AML-193 (cell line): ENCODE measurements at regions not wholly inside any gene's neighbourhood (a gene's known extent, or its start where the extent isn't known, plus 50 kb on each side); places are given as distances from the start of the nearest gene placed in this dataset.
"Not testable (repeated sequence)": the region's sequence is repeated elsewhere in the genome, so short reads cannot be mapped to it uniquely, and the experiment has no call there.

ENCODE experiments used
- DNase-seq, 2 experiments: peaks; one replicate each; lab custom pipeline; 2025; lab: John Stamatoyannopoulos, UW

GRCh38 chr2:234189786-234190300 lies 139.3 kb downstream of the SPP2 start:
- DNase-seq: no peak

- DNase-seq: no peak
Observed at GRCh38 chr2:234189230-234189629, 138.7 kb downstream of the SPP2 start.

GRCh38 chr2:234187646-234188174 lies 137.2 kb downstream of the SPP2 start:
- no peak for DNase-seq

DNA sequence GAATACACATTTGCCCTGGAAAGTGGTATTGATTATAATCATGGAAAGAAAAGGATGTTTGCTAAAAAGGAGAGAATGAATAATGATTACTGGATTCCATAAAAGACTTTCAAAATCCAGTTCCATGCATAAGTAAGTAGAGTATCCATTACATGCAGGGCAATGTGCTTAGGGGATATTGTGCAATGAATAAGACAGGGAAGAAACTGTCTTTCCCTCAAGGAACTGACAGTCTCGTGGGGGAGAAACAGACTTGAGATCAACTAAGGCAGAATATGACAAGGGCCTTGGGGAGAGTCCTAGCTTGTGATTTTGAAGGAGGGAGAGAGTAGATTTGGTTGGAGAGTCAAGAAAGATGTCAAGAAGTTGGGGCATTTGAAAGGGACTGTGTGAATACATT lies 130.6 kb downstream of the SPP2 start:
- DNase-seq: no peak

- DNase-seq: no peak
Observed at GRCh38 chr2:234179031-234179363, 128.5 kb downstream of the SPP2 start.

DNA sequence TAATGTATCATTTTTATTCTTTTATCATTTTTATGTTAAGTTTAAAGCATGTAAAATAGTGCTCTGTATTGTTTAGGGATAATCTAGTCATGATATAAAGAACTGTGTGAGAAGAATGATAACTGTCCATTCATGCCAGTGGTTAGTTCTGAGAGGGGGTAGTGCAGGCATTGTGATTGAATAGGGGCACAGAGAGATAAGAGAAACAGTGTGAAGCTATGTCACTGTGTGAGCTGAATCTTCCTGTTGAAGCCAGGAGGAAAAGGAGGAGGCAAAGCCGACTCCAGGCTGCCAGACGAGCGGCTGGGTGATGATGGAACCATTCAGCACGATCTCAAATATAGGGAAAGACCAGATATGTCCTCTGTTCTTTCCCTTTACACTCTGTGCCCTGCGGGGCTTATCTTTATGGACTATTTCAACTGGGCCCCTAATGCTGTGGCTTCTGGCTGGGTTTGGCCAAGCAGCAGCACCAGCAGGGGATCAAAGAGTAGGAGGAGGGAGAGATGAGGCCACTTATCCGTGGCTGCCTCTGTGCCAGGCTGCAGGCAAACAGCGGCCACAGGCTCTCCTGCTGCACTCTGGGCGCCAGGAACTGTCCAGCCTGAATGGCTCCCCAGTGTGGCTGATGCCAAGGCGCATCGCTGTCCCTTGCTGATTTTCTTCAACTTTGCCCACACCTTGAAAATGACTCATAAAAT lies 128.0 kb downstream of the SPP2 start:
- DNase-seq: no peak

GRCh38 chr2:234175649-234176048 lies 125.1 kb downstream of the SPP2 start:
- no peak for DNase-seq

DNA sequence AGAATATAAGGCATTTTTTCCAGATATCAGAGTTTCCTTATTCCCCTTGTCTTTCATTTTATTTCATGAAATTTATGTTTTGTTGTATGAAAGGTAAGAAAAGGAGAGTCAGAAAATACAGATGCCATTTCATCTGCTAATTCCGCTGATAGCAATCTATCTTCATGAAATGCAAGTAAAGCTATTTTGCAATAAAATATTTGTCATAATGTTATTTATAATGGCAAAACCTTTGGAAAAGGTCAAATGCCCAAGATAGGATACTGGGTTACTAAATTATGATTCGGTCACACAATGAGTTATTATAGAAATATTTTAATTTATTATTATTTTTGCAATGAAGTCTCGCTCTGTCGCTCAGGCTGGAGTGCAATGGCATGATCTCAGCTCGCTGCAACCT lies 124.2 kb downstream of the SPP2 start:
- no peak for DNase-seq

- DNase-seq: no peak
Observed at GRCh38 chr2:234172532-234172931, 122.0 kb downstream of the SPP2 start.

GRCh38 chr2:234172066-234172465 lies 121.6 kb downstream of the SPP2 start:
- no peak for DNase-seq

GRCh38 chr2:234171666-234172065 lies 121.2 kb downstream of the SPP2 start:
- DNase-seq: no peak

- no peak for DNase-seq
Observed at GRCh38 chr2:234169674-234170073, 119.2 kb downstream of the SPP2 start.

GRCh38 chr2:234168605-234169570 lies 118.4 kb downstream of the SPP2 start:
- not testable (repeated sequence) for DNase-seq

DNA sequence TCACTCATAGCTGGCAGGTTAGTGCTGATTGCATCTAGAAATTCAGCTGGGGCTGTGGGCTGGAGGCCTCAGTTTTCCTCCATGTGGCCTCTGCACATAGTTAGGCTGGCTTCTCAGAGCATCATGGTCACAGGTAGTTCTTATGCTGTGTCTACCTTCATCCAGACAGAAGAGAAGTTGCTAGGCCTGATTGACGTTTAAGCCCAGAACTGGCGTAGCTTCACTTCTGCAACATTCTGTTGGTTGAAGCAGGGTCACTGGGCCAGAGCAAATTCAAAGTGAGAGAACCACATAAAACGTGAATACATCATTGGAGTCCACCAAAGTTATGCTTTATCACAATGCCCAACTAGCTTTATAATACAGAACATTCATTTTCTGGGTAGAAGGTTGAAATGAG lies 116.0 kb downstream of the SPP2 start:
- DNase-seq: no peak

DNA sequence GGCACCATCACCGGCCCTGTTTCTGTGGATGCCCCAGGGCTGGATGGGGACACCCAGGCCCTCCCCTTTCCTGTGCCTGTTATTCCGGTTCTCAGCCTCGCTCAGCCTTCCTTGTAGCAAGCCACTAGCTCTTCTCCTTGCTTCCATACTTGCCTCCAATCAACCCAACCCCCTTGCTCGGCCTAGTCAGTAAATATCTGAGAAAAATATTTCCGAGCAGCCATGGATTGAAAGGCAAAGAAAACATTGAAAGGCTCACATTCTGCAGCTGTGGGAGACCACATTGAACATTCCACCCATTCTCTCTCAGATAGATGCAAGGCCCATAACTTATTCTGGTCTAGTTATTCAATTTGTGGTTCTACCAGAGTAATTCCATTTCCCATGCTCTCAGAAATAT lies 114.9 kb downstream of the SPP2 start:
- DNase-seq: no peak

DNA sequence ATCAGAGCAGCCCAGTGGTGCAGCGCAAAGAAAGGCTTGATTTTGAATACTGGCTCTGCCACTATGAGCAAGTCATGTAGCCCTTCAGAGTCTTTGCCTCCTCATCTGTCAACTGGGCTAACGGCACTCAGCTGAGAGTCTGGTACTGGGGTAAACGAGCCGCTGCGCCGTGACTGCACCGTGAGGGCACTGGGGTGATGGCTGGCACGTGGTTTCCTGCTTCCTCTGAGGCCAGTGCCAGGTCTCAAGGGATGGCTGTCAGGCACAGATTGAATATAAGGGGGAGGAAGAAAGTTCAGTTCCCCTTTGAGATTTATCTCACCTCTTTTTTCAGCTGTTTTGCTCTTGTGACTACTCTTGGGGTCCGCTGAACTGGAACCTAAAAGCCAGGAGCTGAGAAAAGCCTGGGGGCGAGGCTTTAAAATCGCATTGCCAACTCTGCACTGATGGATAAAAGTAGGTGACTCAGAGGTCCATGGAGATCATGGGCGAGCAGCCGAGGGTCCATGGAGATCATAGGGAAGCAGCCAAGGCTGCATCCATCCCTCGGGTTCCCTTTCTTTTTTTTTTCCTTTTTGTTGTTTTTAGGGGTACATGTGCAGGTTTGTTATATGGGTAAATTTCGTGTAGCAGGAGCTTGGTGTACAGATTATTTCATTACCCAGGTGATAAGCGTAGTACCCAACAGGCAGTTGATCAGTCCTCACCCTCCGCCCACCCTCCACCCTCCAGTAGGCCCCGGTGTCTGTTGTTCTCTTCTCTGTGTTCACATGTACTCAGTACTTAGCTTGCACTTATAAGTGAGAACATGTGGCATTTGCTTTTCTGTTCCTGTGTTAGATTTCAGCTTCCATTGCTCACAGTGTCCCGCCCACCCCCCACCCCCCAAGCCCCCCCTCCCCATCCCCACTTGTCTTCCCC lies 114.3 kb downstream of the SPP2 start:
- no peak for DNase-seq

DNA sequence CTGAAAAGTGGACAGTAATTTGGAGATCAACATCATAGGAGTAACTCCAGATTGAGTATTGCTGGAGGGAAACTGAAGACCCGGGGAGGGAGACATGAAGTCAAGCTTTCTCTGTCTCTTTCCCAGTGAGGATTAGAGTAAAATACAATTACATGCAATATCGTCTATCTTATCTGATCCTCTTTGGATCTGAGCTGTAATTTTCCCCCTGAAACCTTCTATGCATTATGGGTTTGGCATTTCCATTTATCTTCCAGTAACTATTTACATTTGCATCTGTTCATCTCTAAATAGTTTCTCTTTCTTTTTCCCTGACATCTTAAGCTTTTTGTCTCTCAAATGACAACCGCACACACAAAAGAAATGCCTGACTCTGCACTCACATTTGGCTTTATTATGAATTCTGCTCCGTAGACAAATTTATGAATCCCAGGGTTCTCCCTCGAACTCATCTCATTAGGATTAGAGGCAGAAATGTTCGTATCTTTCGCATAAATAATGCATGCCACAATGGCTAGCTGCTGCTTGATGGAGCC lies 113.1 kb downstream of the SPP2 start:
- no peak for DNase-seq

DNA sequence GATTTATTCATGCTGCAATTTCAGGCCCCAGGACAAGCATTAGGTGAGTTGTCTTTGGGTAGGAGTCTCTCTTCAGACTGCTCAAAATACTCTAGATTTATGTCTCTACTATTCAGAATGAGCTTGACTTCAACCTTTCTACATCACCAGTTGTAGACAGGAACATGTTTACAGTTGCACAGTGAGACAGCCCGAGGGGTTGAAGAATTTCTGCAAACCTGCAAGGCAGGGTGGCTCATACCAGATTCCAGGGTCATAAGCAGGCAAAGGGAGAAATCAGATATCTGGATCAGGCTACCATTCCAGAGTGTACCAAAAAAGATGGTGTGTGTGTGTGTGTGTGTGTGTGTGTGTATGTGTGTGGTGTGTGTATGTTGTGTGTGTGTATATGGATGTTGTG lies 112.4 kb downstream of the SPP2 start:
- DNase-seq: no peak

DNA sequence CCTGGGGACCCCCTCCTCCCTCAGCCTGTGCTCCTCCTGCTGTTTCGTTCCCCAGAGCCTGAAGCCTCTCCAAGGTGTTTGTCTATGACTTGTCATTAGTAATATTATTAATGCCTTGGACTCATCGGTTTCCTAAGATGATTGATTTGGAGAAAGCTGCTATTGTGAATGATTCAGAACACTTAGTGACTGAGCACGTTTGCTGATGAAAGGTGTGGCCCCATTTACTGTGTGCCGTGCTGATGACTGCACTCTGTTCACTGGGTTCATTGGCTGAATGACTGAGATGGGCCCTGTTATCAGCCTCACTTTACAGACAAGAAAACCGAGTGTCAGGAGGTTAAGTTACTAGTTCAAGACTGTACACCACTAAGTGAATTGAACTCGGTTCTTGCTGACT lies 111.4 kb downstream of the SPP2 start:
- no peak for DNase-seq

GRCh38 chr2:234158812-234159211 lies 108.3 kb downstream of the SPP2 start:
- no peak for DNase-seq

- no peak for DNase-seq
Observed at GRCh38 chr2:234157817-234158588, 107.5 kb downstream of the SPP2 start.
